ENCODE measurements at regions not wholly inside any gene's neighbourhood (a gene's known extent, or its start where the extent isn't known, plus 50 kb on each side); places are given as distances from the start of the nearest gene placed in this dataset.

DNA sequence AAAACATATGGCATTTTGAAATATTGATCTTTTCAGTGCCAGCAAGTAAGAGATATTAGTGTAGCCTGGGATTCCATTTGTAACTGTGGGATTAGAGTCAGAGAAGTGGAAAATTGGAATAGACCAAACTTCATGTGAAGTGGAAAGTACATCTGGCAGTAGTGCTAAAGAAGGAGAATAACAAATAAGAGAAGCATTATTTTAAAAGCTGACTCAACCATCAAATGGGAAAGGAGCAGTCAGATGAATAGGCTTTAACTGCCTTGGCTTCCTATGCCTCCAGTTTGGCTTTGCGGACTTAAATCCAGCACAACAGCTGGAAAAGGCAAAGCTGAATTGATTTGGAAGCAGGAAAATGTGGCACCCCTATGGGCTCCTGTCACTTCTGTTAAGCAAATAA is 623.1 kb downstream of the TSN start:
- Mint-ChIP-seq H3K4me3 (no peak overlapping the region), H3K4me1 (no peaks in the 10 kb centered on the region), H3K27ac (no peak overlapping the region), H3K36me3 (no peaks in the 10 kb centered on the region), H3K9me3 (peaks cover 5% of the 10 kb centered on the region), H3K27me3 (no peaks in the 10 kb centered on the region)
- no peak for ATAC-seq

DNA sequence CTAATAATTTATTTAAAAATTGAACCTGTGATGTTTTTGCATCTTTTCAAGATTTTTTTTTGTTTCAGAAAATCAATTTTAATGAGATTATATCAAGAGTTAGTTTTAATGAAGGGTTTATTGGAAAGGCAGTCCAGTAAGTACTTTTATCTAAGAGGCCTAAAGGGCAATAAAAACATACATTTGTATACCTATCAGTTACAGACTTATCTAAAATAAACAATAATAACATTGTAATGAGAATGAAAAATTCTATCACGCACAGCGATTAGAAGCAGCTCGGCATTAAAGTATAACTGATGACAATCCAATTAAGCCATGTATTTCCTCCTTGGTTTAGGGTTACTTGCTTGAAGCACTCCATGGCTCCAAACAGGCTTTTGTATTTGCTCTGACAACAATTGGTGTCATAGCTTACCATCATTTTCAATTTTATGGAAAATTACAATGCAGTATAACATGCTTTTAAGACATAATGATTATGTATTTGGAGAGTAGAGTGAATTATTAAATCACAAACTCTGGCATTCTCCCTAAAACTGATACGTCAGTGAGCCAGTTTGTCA is 629.4 kb downstream of the TSN start:
- Mint-ChIP-seq H3K27me3 (no peaks in the 10 kb centered on the region), H3K4me3 (no peak overlapping the region), H3K27ac (no peak overlapping the region), H3K4me1 (no peaks in the 10 kb centered on the region), H3K36me3 (no peaks in the 10 kb centered on the region), H3K9me3 (peaks cover 16% of the 10 kb centered on the region)
- no peak for ATAC-seq

- Mint-ChIP-seq H3K4me3 (no peak overlapping the region), H3K36me3 (no peaks in the 10 kb centered on the region), H3K4me1 (no peaks in the 10 kb centered on the region), H3K9me3 (peaks cover 16% of the 10 kb centered on the region), H3K27me3 (no peaks in the 10 kb centered on the region), H3K27ac (no peak overlapping the region)
- ATAC-seq, result no peak
These were observed 632.8 kb downstream of the TSN start for GRCh38 chr2:122388208-122388607.

DNA sequence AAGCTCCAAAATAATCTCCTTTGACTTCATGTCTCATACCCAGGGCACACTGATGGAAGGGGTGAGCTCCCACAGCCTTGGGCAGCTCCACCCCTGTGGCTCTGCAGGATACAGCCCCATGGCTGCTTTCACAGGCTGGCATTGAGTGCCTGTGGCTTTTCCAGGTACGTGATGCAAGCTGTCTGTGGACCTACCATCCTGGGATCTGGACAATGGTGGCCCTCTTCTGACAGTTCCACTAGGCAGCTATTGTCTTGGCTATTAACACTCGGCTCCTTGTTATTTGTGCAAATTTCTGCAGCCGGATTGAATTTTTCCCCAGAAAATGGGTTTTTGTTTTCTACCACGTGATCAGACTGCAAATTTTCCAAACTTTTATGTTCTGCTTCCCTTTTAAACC is 634.2 kb downstream of the TSN start:
- H3K4me3 Mint-ChIP-seq, result no peak overlapping the region
- H3K4me1 Mint-ChIP-seq, result no peaks in the 10 kb centered on the region
- peaks cover 16% of the 10 kb centered on the region for H3K9me3 Mint-ChIP-seq
- no peak for ATAC-seq
- no peaks in the 10 kb centered on the region for H3K36me3 Mint-ChIP-seq
- H3K27me3 Mint-ChIP-seq, result no peaks in the 10 kb centered on the region
- H3K27ac Mint-ChIP-seq, result no peak overlapping the region

GRCh38 chr2:122390406-122390805 is 635.0 kb downstream of the TSN start:
- no peaks in the 10 kb centered on the region for H3K36me3 Mint-ChIP-seq
- ATAC-seq, result no peak
- H3K4me3 Mint-ChIP-seq, result no peak overlapping the region
- H3K27ac Mint-ChIP-seq, result no peak overlapping the region
- H3K9me3 Mint-ChIP-seq, result peaks cover 16% of the 10 kb centered on the region
- no peaks in the 10 kb centered on the region for H3K27me3 Mint-ChIP-seq
- H3K4me1 Mint-ChIP-seq, result no peaks in the 10 kb centered on the region

GRCh38 chr2:122391726-122392125 is 636.3 kb downstream of the TSN start:
- H3K4me3 Mint-ChIP-seq, result no peak overlapping the region
- no peak overlapping the region for H3K27ac Mint-ChIP-seq
- no peaks in the 10 kb centered on the region for H3K4me1 Mint-ChIP-seq
- ATAC-seq, result no peak
- H3K36me3 Mint-ChIP-seq, result no peaks in the 10 kb centered on the region
- no peaks in the 10 kb centered on the region for H3K27me3 Mint-ChIP-seq
- peaks cover 20% of the 10 kb centered on the region for H3K9me3 Mint-ChIP-seq

- Mint-ChIP-seq H3K4me1 (no peaks in the 10 kb centered on the region), H3K4me3 (no peak overlapping the region), H3K27ac (no peak overlapping the region), H3K27me3 (no peaks in the 10 kb centered on the region), H3K36me3 (no peaks in the 10 kb centered on the region), H3K9me3 (peaks cover 10% of the 10 kb centered on the region)
- ATAC-seq, result no peak
These were observed 640.2 kb downstream of the TSN start for GRCh38 chr2:122395687-122396086.

- H3K9me3 Mint-ChIP-seq, result peaks cover 6% of the 10 kb centered on the region
- H3K36me3 Mint-ChIP-seq, result no peaks in the 10 kb centered on the region
- H3K27me3 Mint-ChIP-seq, result no peaks in the 10 kb centered on the region
- H3K4me3 Mint-ChIP-seq, result no peak overlapping the region
- no peaks in the 10 kb centered on the region for H3K4me1 Mint-ChIP-seq
- H3K27ac Mint-ChIP-seq, result no peak overlapping the region
- ATAC-seq, result no peak
These were observed 655.8 kb downstream of the TSN start for GRCh38 chr2:122411231-122411630.

DNA sequence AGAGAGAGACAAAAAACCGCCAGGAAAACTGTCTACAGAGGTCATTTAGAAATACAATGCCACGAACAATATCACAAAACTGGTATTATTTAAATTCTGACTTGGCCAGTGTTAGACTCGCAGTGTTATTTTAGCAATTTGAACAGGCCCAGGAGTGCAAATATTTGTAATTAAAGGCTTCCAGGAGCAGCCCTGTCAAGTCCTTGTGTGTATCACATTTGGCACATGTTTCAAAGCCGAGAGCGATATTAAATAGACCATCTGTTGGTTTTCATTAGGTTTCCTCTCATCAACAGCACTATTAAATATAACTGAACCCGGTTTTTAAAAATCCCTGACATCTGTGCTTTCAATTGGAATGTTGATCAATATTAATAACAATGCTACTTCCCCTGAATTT is 656.9 kb downstream of the TSN start:
- Mint-ChIP-seq H3K27me3 (no peaks in the 10 kb centered on the region), H3K36me3 (no peaks in the 10 kb centered on the region), H3K4me3 (no peak overlapping the region), H3K9me3 (peaks cover 3% of the 10 kb centered on the region), H3K4me1 (no peaks in the 10 kb centered on the region), H3K27ac (no peak overlapping the region)
- ATAC-seq, result no peak

DNA sequence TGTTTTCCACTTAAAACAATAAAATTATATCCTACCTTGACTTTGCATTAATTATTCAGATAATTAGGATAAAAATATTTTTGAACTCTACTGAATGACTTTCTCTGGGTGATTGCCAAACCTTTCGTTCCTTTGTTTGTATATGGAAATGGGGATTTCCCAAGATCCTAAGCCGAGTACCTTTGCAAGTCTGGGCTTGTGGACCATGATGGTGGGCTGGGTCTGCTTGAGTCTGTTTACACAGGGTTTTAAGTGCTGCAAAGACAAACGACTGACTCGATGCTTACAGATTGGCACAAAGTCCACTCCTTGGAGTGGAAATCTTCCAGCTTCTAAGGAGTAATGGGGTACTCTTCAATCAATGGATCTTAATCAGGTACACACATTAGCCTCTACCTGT is 659.5 kb downstream of the TSN start:
- Mint-ChIP-seq H3K4me1 (no peaks in the 10 kb centered on the region), H3K4me3 (no peak overlapping the region), H3K9me3 (peaks cover 3% of the 10 kb centered on the region), H3K27ac (no peak overlapping the region), H3K27me3 (no peaks in the 10 kb centered on the region), H3K36me3 (no peaks in the 10 kb centered on the region)
- no peak for ATAC-seq

GRCh38 chr2:122417114-122417513 is 661.7 kb downstream of the TSN start:
- Mint-ChIP-seq H3K36me3 (no peaks in the 10 kb centered on the region), H3K27ac (no peak overlapping the region), H3K27me3 (no peaks in the 10 kb centered on the region), H3K9me3 (peaks cover 3% of the 10 kb centered on the region), H3K4me3 (no peak overlapping the region), H3K4me1 (no peaks in the 10 kb centered on the region)
- ATAC-seq, result no peak

GRCh38 chr2:122421775-122422174 is 666.3 kb downstream of the TSN start:
- H3K36me3 Mint-ChIP-seq, result no peaks in the 10 kb centered on the region
- no peak overlapping the region for H3K27ac Mint-ChIP-seq
- H3K4me1 Mint-ChIP-seq, result no peaks in the 10 kb centered on the region
- peaks cover 7% of the 10 kb centered on the region for H3K9me3 Mint-ChIP-seq
- H3K4me3 Mint-ChIP-seq, result no peak overlapping the region
- H3K27me3 Mint-ChIP-seq, result no peaks in the 10 kb centered on the region
- ATAC-seq, result no peak

GRCh38 chr2:122422384-122422991 is 667.0 kb downstream of the TSN start:
- Mint-ChIP-seq H3K27ac (no peak overlapping the region), H3K9me3 (peaks cover 10% of the 10 kb centered on the region), H3K4me1 (no peaks in the 10 kb centered on the region), H3K36me3 (no peaks in the 10 kb centered on the region), H3K4me3 (no peak overlapping the region), H3K27me3 (no peaks in the 10 kb centered on the region)
- no peak for ATAC-seq

DNA sequence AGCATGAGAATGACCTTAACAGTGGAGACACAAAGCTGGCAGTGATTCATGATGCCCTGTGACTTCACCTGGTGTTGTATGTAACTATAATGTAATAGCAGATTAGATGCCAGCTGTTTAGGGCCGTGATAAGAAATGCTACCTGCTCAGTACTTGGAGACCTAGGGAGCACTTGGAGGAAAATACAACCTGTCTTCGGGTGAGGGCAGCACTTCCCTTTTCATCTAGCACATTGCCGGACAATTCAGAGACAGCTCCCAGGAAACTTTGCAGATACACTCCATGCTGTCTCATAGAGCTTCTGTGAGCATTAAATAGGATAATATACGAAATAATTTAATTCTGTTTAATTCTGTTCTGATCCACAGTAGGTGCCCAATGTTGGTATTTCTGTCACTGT is 668.5 kb downstream of the TSN start:
- peaks cover 10% of the 10 kb centered on the region for H3K9me3 Mint-ChIP-seq
- H3K27me3 Mint-ChIP-seq, result no peaks in the 10 kb centered on the region
- ATAC-seq, result no peak
- no peak overlapping the region for H3K27ac Mint-ChIP-seq
- H3K36me3 Mint-ChIP-seq, result no peaks in the 10 kb centered on the region
- H3K4me3 Mint-ChIP-seq, result no peak overlapping the region
- H3K4me1 Mint-ChIP-seq, result no peaks in the 10 kb centered on the region

- no peak for ATAC-seq
- H3K9me3 Mint-ChIP-seq, result no peaks in the 10 kb centered on the region
- H3K27ac Mint-ChIP-seq, result no peak overlapping the region
- H3K27me3 Mint-ChIP-seq, result no peaks in the 10 kb centered on the region
- no peaks in the 10 kb centered on the region for H3K36me3 Mint-ChIP-seq
- no peak overlapping the region for H3K4me3 Mint-ChIP-seq
- no peaks in the 10 kb centered on the region for H3K4me1 Mint-ChIP-seq
These were observed 677.8 kb downstream of the TSN start for GRCh38 chr2:122433123-122433754.

- no peak overlapping the region for H3K4me3 Mint-ChIP-seq
- no peaks in the 10 kb centered on the region for H3K4me1 Mint-ChIP-seq
- H3K27ac Mint-ChIP-seq, result no peak overlapping the region
- no peak for ATAC-seq
- H3K9me3 Mint-ChIP-seq, result peaks cover 7% of the 10 kb centered on the region
- H3K27me3 Mint-ChIP-seq, result no peaks in the 10 kb centered on the region
- H3K36me3 Mint-ChIP-seq, result no peaks in the 10 kb centered on the region
These were observed 689.6 kb downstream of the TSN start for GRCh38 chr2:122445003-122445402.

Measured in stimulated activated memory B cell treated with anti-CD40 and anti-IgM and Interleukin-4, amounts not matched to agents 10 μg/mL and 1 μg/mL and 100 μg/mL, for 72 hours (primary cell).